Natural killer cell (primary cell): ENCODE measurements at regions not wholly inside any gene's neighbourhood (a gene's known extent, or its start where the extent isn't known, plus 50 kb on each side); places are given as distances from the start of the nearest gene placed in this dataset.
"Not testable (repeated sequence)": the region's sequence is repeated elsewhere in the genome, so short reads cannot be mapped to it uniquely, and the experiment has no call there.

ENCODE experiments used
- ATAC-seq, 3 donors: fragments of 150-1000 bp in 2 of 3; fragments of 200-7000 bp in 1 of 3; cut with Tn5 transposase; 1 replicate in 1 of 3; 2 replicates in 2 of 3; pipeline ENCODE4 v1.10.0; 2021; ENCODE audit warnings: mild to moderate bottlenecking in 2 of 3, moderate library complexity in 2 of 3
- DNase-seq, 2 donors: peaks; one replicate each; pipeline versions ENCODE4 v3.0.0 to v3.0.0-alpha.2; 2013 to 2021; ENCODE audit warnings: mixed read lengths in 1 of 2
- H3K27ac ChIP-seq: one replicate; pipeline ENCODE4 v1.5.1; 2013; ENCODE audit warnings: mild to moderate bottlenecking, low read length
- H3K27me3 ChIP-seq: one replicate; pipeline ENCODE4 v1.6.1; 2013; ENCODE audit warnings: low read length; ENCODE audit not compliant: control insufficient read depth, insufficient read depth
- H3K36me3 ChIP-seq: one replicate; pipeline ENCODE4 v1.6.1; 2013; ENCODE audit warnings: low read length; ENCODE audit not compliant: control insufficient read depth, insufficient read depth
- H3K4me1 ChIP-seq: one replicate; pipeline ENCODE4 v1.6.1; 2013; ENCODE audit warnings: low read length; ENCODE audit not compliant: control insufficient read depth, insufficient read depth
- H3K4me3 ChIP-seq: one replicate; pipeline ENCODE4 v1.5.1; 2013; ENCODE audit warnings: low read length
- H3K9me3 ChIP-seq: one replicate; pipeline ENCODE4 v1.6.1; 2013; ENCODE audit warnings: low read length; ENCODE audit not compliant: control insufficient read depth, insufficient read depth
- H3K27ac Mint-ChIP-seq, 2 donors: one replicate each; pipeline ENCODE4 v1.8.0; 2022; ENCODE audit warnings: mild to moderate bottlenecking in 2 of 2, mixed read lengths in 2 of 2, moderate library complexity in 1 of 2
- H3K27me3 Mint-ChIP-seq, 2 donors: one replicate each; pipeline ENCODE4 v1.8.0; 2022; ENCODE audit warnings: low read depth in 2 of 2, mixed read lengths in 2 of 2
- H3K36me3 Mint-ChIP-seq: one replicate; pipeline ENCODE4 v1.8.0; 2022; ENCODE audit warnings: mixed read lengths
- H3K4me1 Mint-ChIP-seq, 2 donors: one replicate each; pipeline ENCODE4 v1.8.0; 2022; ENCODE audit warnings: mixed read lengths in 2 of 2
- H3K4me3 Mint-ChIP-seq: one replicate; pipeline ENCODE4 v1.8.0; 2022; ENCODE audit warnings: mild to moderate bottlenecking, moderate library complexity, mixed read lengths
- H3K9me3 Mint-ChIP-seq, 2 donors: one replicate each; pipeline ENCODE4 v1.8.0; 2022; ENCODE audit warnings: mixed read lengths in 2 of 2
- CTCF ChIP-seq: fragments of 200-600 bp; IDR thresholded peaks from one replicate; pipeline ENCODE4 v1.8.0; 2022; ENCODE audit warnings: antibody characterized with exemption
- WGBS: methylation state at CpG from one replicate; pipeline ENCODE4 v1.1.7; 2013; ENCODE audit warnings: missing lambda C conversion rate; ENCODE audit not compliant: insufficient coverage; 5-methylcytosine and 5-hydroxymethylcytosine counted together
- intact Hi-C: fragments of 100-400 bp; cut with micrococcal nuclease; formaldehyde crosslinking; loops from one replicate; pipeline ENCODE4 v1.14.2; 2022

- ATAC-seq (no peak), DNase-seq (no peak)
- no peaks in the 10 kb centered on the region for H3K27me3 ChIP-seq
- H3K36me3 ChIP-seq: no peaks in the 10 kb centered on the region
- H3K9me3 Mint-ChIP-seq: no peaks in the 10 kb centered on the region
- no peak overlapping the region for H3K27ac Mint-ChIP-seq
- H3K27ac ChIP-seq: no peak overlapping the region
- intact Hi-C loops: no loop called here
- 90% methylated on average over 6 of the region's 6 CpGs for WGBS
- H3K4me3 ChIP-seq: no peak overlapping the region
- no peaks in the 10 kb centered on the region for H3K4me1 Mint-ChIP-seq
- peaks cover 6 to 12% of the 10 kb centered on the region in 2 donors for H3K27me3 Mint-ChIP-seq
- H3K36me3 Mint-ChIP-seq: no peaks in the 10 kb centered on the region
- no peak overlapping the region for H3K4me3 Mint-ChIP-seq
- H3K9me3 ChIP-seq: no peaks in the 10 kb centered on the region
- H3K4me1 ChIP-seq: no peaks in the 10 kb centered on the region
- TF ChIP-seq CTCF: no peak
Observed at GRCh38 chr10:6802759-6803426, 222.8 kb upstream of the PRKCQ start.

GRCh38 chr10:6796231-6796630 lies 216.2 kb upstream of the PRKCQ start:
- DNase-seq (no peak), ATAC-seq (no peak)
- Mint-ChIP-seq H3K36me3 (no peaks in the 10 kb centered on the region), H3K9me3 (no peaks in the 10 kb centered on the region), H3K4me3 (no peak overlapping the region), H3K4me1 (no peaks in the 10 kb centered on the region), H3K27me3 (peaks cover 16% of the 10 kb centered on the region in 2 donors), H3K27ac (no peak overlapping the region)
- 89% methylated on average over 3 of the region's 3 CpGs for WGBS
- intact Hi-C loops: no loop called here
- H3K27ac ChIP-seq: no peak overlapping the region
- no peaks in the 10 kb centered on the region for H3K36me3 ChIP-seq
- H3K4me1 ChIP-seq: no peaks in the 10 kb centered on the region
- H3K27me3 ChIP-seq: no peaks in the 10 kb centered on the region
- TF ChIP-seq CTCF: no peak
- H3K4me3 ChIP-seq: no peak overlapping the region
- no peaks in the 10 kb centered on the region for H3K9me3 ChIP-seq

GRCh38 chr10:6795541-6795940 lies 215.5 kb upstream of the PRKCQ start:
- ATAC-seq (no peak), DNase-seq (no peak)
- Mint-ChIP-seq H3K36me3 (no peaks in the 10 kb centered on the region), H3K9me3 (no peaks in the 10 kb centered on the region), H3K27me3 (peaks cover 14 to 16% of the 10 kb centered on the region in 2 donors), H3K4me1 (no peaks in the 10 kb centered on the region), H3K4me3 (no peak overlapping the region), H3K27ac (no peak overlapping the region)
- Histone ChIP-seq H3K36me3 (no peaks in the 10 kb centered on the region), H3K9me3 (no peaks in the 10 kb centered on the region), H3K27me3 (no peaks in the 10 kb centered on the region), H3K4me1 (no peaks in the 10 kb centered on the region), H3K27ac (no peak overlapping the region), H3K4me3 (no peak overlapping the region)
- TF ChIP-seq CTCF: no peak
- 83% methylated on average over 4 of the region's 6 CpGs for WGBS
- intact Hi-C loops: no loop called here

GRCh38 chr10:6794841-6795240 lies 214.8 kb upstream of the PRKCQ start:
- H3K4me3 ChIP-seq, H3K9me3 ChIP-seq, H3K36me3 Mint-ChIP-seq, H3K27ac ChIP-seq, H3K36me3 ChIP-seq, ATAC-seq, H3K4me1 Mint-ChIP-seq, H3K27ac Mint-ChIP-seq, H3K9me3 Mint-ChIP-seq, H3K27me3 ChIP-seq, intact Hi-C loops, H3K4me1 ChIP-seq, H3K4me3 Mint-ChIP-seq, DNase-seq: not testable (repeated sequence)
- peaks cover 16% of the 10 kb centered on the region in 2 donors for H3K27me3 Mint-ChIP-seq
- WGBS: 81% methylated on average over 5 of the region's 10 CpGs
